H9 (cell line): ENCODE measurements at regions not wholly inside any gene's neighbourhood (a gene's known extent, or its start where the extent isn't known, plus 50 kb on each side); places are given as distances from the start of the nearest gene placed in this dataset.
A peak's percentile ranks its signal among the peaks of the same experiment; 100 is the strongest.

ENCODE experiments used
- DNase-seq: peaks from one replicate; pipeline ENCODE4 v3.0.0-alpha.2; 2017
- H2AFZ ChIP-seq: one replicate; pipeline ENCODE4 v1.6.1; 2013; ENCODE audit warnings: mild to moderate bottlenecking, low read length, control low read depth, moderate library complexity
- H2AK5ac ChIP-seq: 2 replicates; pipeline ENCODE4 v1.6.1; 2013; ENCODE audit warnings: low read length, control low read depth, mixed read lengths; ENCODE audit not compliant: insufficient read length
- H2BK120ac ChIP-seq: one replicate; pipeline ENCODE4 v1.6.1; 2013; ENCODE audit warnings: low read depth, mild to moderate bottlenecking, low read length, control low read depth, inconsistent platforms; ENCODE audit not compliant: poor library complexity, severe bottlenecking
- H2BK12ac ChIP-seq: 2 replicates; pipeline ENCODE4 v1.6.1; 2013; ENCODE audit warnings: low read length, control low read depth, mixed read lengths, low read depth; ENCODE audit not compliant: insufficient read length
- H2BK15ac ChIP-seq: 2 replicates; pipeline ENCODE4 v1.6.1; 2013; ENCODE audit warnings: low read depth, low read length, control low read depth
- H2BK20ac ChIP-seq: one replicate; pipeline ENCODE4 v1.6.1; 2013; ENCODE audit warnings: low read depth, mild to moderate bottlenecking, low read length, control low read depth, inconsistent platforms; ENCODE audit not compliant: poor library complexity, severe bottlenecking
- H2BK5ac ChIP-seq: 2 replicates; pipeline ENCODE4 v1.6.1; 2013; ENCODE audit warnings: low read length, control low read depth, mixed read lengths; ENCODE audit not compliant: insufficient read length
- H3K14ac ChIP-seq: 2 replicates; pipeline ENCODE4 v1.6.1; 2013; ENCODE audit warnings: low read length, control low read depth; ENCODE audit not compliant: insufficient read depth
- H3K18ac ChIP-seq: 2 replicates; pipeline ENCODE4 v1.6.1; 2013; ENCODE audit warnings: low read depth, mild to moderate bottlenecking, mixed read lengths, low read length, control low read depth; ENCODE audit not compliant: insufficient read length
- H3K23ac ChIP-seq: 2 replicates; pipeline ENCODE4 v1.6.1; 2013; ENCODE audit warnings: low read length, control low read depth, mixed read lengths, low read depth; ENCODE audit not compliant: insufficient read length
- H3K23me2 ChIP-seq: 2 replicates; pipeline ENCODE4 v1.6.1; 2013; ENCODE audit warnings: low read depth, mild to moderate bottlenecking, mixed read lengths, low read length, control low read depth; ENCODE audit not compliant: insufficient read length, poor library complexity, severe bottlenecking
- H3K27ac ChIP-seq: 2 replicates; pipeline ENCODE4 v1.5.1; 2013; ENCODE audit warnings: low read length, control low read depth, mixed read lengths, low read depth; ENCODE audit not compliant: insufficient read length
- H3K27me3 ChIP-seq: 2 replicates; pipeline ENCODE4 v1.6.1; 2013; ENCODE audit warnings: low read length, control low read depth, inconsistent platforms; ENCODE audit not compliant: insufficient read depth
- H3K4ac ChIP-seq: 2 replicates; pipeline ENCODE4 v1.6.1; 2013; ENCODE audit warnings: low read depth, mild to moderate bottlenecking, control low read depth, inconsistent platforms, low read length, moderate library complexity
- H3K4me1 ChIP-seq: 2 replicates; pipeline ENCODE4 v1.6.1; 2013; ENCODE audit warnings: low read length, control low read depth, inconsistent platforms; ENCODE audit not compliant: insufficient read depth
- H3K4me2 ChIP-seq: 2 replicates; pipeline ENCODE4 v1.6.1; 2013; ENCODE audit warnings: low read length, control low read depth, mixed read lengths; ENCODE audit not compliant: insufficient read length, insufficient read depth
- H3K56ac ChIP-seq: 2 replicates; pipeline ENCODE4 v1.6.1; 2013; ENCODE audit warnings: low read depth, mild to moderate bottlenecking, mixed read lengths, low read length, control low read depth; ENCODE audit not compliant: insufficient read length
- H3K79me1 ChIP-seq: 2 replicates; pipeline ENCODE4 v1.6.1; 2013; ENCODE audit warnings: low read depth, mild to moderate bottlenecking, moderate library complexity, low read length, control low read depth, inconsistent platforms; ENCODE audit not compliant: insufficient read depth, poor library complexity, severe bottlenecking
- H3K79me2 ChIP-seq: 2 replicates; pipeline ENCODE4 v1.6.1; 2013; ENCODE audit warnings: low read length, control low read depth, inconsistent platforms; ENCODE audit not compliant: insufficient read depth
- H3K9ac ChIP-seq: 2 replicates; pipeline ENCODE4 v1.6.1; 2013; ENCODE audit warnings: low read length, control low read depth, mixed read lengths; ENCODE audit not compliant: insufficient read length; ENCODE audit errors: extremely low read depth
- H3K9me3 ChIP-seq: one replicate; pipeline ENCODE4 v1.6.1; 2013; ENCODE audit warnings: low read depth, low read length, inconsistent platforms; ENCODE audit not compliant: control insufficient read depth
- H3T11ph ChIP-seq: one replicate; pipeline ENCODE4 v1.6.1; 2013; ENCODE audit warnings: mild to moderate bottlenecking, low read length, control low read depth, inconsistent platforms
- H4K20me1 ChIP-seq: one replicate; pipeline ENCODE4 v1.6.1; 2013; ENCODE audit not compliant: control insufficient read depth, insufficient read length, insufficient read depth
- H4K5ac ChIP-seq: 2 replicates; pipeline ENCODE4 v1.6.1; 2013; ENCODE audit warnings: low read depth, mild to moderate bottlenecking, mixed read lengths, low read length, control low read depth; ENCODE audit not compliant: insufficient read length
- H4K8ac ChIP-seq: replicated peaks from 2 replicates; pipeline ENCODE4 v1.6.1; 2013; ENCODE audit warnings: low read length, control low read depth, mixed read lengths, low read depth; ENCODE audit not compliant: insufficient read length
- H4K91ac ChIP-seq: 2 replicates; pipeline ENCODE4 v1.6.1; 2013; ENCODE audit warnings: low read depth, mild to moderate bottlenecking, moderate library complexity, mixed read lengths, low read length, control low read depth; ENCODE audit not compliant: insufficient read length
- H3K27ac Mint-ChIP-seq, 3 experiments: 2 replicates in 2 of 3; 3 replicates in 1 of 3; pipeline ENCODE4 v1.8.0; 2020 to 2021; ENCODE audit warnings: mixed read lengths in 3 of 3, mild to moderate bottlenecking in 1 of 3, moderate library complexity in 1 of 3
- H3K27me3 Mint-ChIP-seq: 2 replicates; pipeline ENCODE4 v1.8.0; 2021; ENCODE audit warnings: low read depth, mild to moderate bottlenecking, moderate library complexity, mixed read lengths
- H3K36me3 Mint-ChIP-seq, 3 experiments: 2 replicates in 2 of 3; 3 replicates in 1 of 3; pipeline ENCODE4 v1.8.0; 2020 to 2021; ENCODE audit warnings: low read depth in 3 of 3, mixed read lengths in 3 of 3; ENCODE audit not compliant: insufficient read depth in 1 of 3
- H3K4me1 Mint-ChIP-seq, 2 experiments: 2 replicates each; pipeline ENCODE4 v1.8.0; 2020; ENCODE audit warnings: mixed read lengths in 2 of 2
- H3K4me3 Mint-ChIP-seq, 2 experiments: 2 replicates in 1 of 2; 3 replicates in 1 of 2; pipeline ENCODE4 v1.8.0; 2020 to 2021; ENCODE audit warnings: mild to moderate bottlenecking in 2 of 2, mixed read lengths in 2 of 2, moderate library complexity in 1 of 2
- H3K9me3 Mint-ChIP-seq, 2 experiments: 2 replicates in 1 of 2; 3 replicates in 1 of 2; pipeline ENCODE4 v1.8.0; 2020; ENCODE audit warnings: mild to moderate bottlenecking in 2 of 2, mixed read lengths in 2 of 2, moderate library complexity in 1 of 2
- WGBS: extraction: QIAGEN DNeasy Blood & Tissue Kit; methylation state at CpG from one replicate; pipeline ENCODE4 v1.1.7; 2013; ENCODE audit warnings: missing lambda C conversion rate, low lambda C conversion rate, mixed read lengths; ENCODE audit not compliant: insufficient read length; ENCODE audit errors: extremely low coverage; 5-methylcytosine and 5-hydroxymethylcytosine counted together
- TF ChIP-seq, protein P1 (sequence below): fragments of 200-600 bp; sonication (generic); conservative IDR thresholded peaks from 3 replicates; pipeline ENCODE4 v1.8.0; 2021; ENCODE audit warnings: antibody characterized with exemption, mild to moderate bottlenecking

DNA sequence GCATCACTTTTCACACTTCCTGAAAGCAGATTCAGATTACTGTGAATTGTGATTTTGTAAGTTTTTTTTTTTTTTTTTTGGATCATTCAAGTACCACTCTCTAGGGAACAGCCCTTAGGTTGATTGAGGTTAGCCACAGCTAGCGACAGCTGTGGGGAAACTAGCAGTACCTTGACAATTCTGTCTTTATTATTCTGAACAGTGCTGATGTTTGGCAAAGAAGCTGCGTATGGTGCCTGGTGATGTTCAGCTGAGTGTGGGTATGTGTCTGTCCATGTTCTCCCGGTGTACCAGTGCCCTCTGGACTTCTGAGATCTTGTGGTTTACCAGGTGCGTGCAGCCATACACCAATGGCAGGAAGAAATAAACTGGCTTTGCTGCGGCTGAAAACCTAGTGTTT is 117.3 kb upstream of the PLPPR1 start:
- H2BK120ac ChIP-seq: no peak overlapping the region
- no peak overlapping the region for H2BK20ac ChIP-seq
- no peak overlapping the region for H4K91ac ChIP-seq
- Mint-ChIP-seq H3K9me3 (no peaks in the 10 kb centered on the region), H3K27me3 (peaks cover 3% of the 10 kb centered on the region), H3K36me3 (no peaks in the 10 kb centered on the region), H3K4me3 (no peak overlapping the region), H3K27ac (peak overlapping the region in 1 of 3 experiments; percentile 72; a peak in 2 of 7 replicates), H3K4me1 (peaks cover 4 to 9% of the 10 kb centered on the region in 2 experiments)
- no peaks in the 10 kb centered on the region for H3K23me2 ChIP-seq
- no peak overlapping the region for H3K23ac ChIP-seq
- no CpG with 5 or more reads among the region's 5 CpGs for WGBS
- no peaks in the 10 kb centered on the region for H4K20me1 ChIP-seq
- H4K5ac ChIP-seq: no peak overlapping the region
- no peaks in the 10 kb centered on the region for H3K79me2 ChIP-seq
- no peak overlapping the region for H3K56ac ChIP-seq
- no peak overlapping the region for H3K27ac ChIP-seq
- H2BK15ac ChIP-seq: no peak overlapping the region
- no peak for DNase-seq
- no peak overlapping the region for H2AK5ac ChIP-seq
- no peak overlapping the region for H3T11ph ChIP-seq
- H3K27me3 ChIP-seq: no peaks in the 10 kb centered on the region
- no peak overlapping the region for H4K8ac ChIP-seq
- no peak overlapping the region for H3K4ac ChIP-seq
- TF ChIP-seq, protein P1, sequence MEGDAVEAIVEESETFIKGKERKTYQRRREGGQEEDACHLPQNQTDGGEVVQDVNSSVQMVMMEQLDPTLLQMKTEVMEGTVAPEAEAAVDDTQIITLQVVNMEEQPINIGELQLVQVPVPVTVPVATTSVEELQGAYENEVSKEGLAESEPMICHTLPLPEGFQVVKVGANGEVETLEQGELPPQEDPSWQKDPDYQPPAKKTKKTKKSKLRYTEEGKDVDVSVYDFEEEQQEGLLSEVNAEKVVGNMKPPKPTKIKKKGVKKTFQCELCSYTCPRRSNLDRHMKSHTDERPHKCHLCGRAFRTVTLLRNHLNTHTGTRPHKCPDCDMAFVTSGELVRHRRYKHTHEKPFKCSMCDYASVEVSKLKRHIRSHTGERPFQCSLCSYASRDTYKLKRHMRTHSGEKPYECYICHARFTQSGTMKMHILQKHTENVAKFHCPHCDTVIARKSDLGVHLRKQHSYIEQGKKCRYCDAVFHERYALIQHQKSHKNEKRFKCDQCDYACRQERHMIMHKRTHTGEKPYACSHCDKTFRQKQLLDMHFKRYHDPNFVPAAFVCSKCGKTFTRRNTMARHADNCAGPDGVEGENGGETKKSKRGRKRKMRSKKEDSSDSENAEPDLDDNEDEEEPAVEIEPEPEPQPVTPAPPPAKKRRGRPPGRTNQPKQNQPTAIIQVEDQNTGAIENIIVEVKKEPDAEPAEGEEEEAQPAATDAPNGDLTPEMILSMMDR: no peak
- no peaks in the 10 kb centered on the region for H3K9me3 ChIP-seq
- no peak overlapping the region for H2BK5ac ChIP-seq
- H3K4me2 ChIP-seq: no peak overlapping the region
- no peaks in the 10 kb centered on the region for H3K4me1 ChIP-seq
- no peak overlapping the region for H3K9ac ChIP-seq
- H3K18ac ChIP-seq: no peak overlapping the region
- H3K79me1 ChIP-seq: no peaks in the 10 kb centered on the region
- H2BK12ac ChIP-seq: no peak overlapping the region
- H3K14ac ChIP-seq: no peak overlapping the region
- no peak overlapping the region for H2AFZ ChIP-seq
